Mucosa of descending colon (tissue), 3 donors: ENCODE measurements at regions not wholly inside any gene's neighbourhood (a gene's known extent, or its start where the extent isn't known, plus 50 kb on each side); places are given as distances from the start of the nearest gene placed in this dataset.

Source experiments
- ATAC-seq: fragments of 200-7000 bp; cut with Tn5 transposase; one replicate; pipeline ENCODE4 v1.9.1; 2020; ENCODE audit warnings: mild to moderate bottlenecking, moderate library complexity
- DNase-seq, 3 donors: peaks; one replicate each; pipeline ENCODE4 v3.0.0-alpha.2; 2020
- H3K36me3 ChIP-seq: fragments of 200-600 bp; one replicate; pipeline ENCODE4 v1.8.0; 2021; ENCODE audit warnings: low read depth, mild to moderate bottlenecking
- H3K4me1 ChIP-seq: fragments of 200-600 bp; one replicate; pipeline ENCODE4 v1.8.0; 2021; ENCODE audit warnings: low read depth, mild to moderate bottlenecking
- H3K4me3 ChIP-seq: fragments of 200-600 bp; one replicate; pipeline ENCODE4 v1.8.0; 2021; ENCODE audit warnings: mild to moderate bottlenecking
- H3K9me3 ChIP-seq: fragments of 200-600 bp; one replicate; pipeline ENCODE4 v1.8.0; 2021; ENCODE audit warnings: mild to moderate bottlenecking
- intact Hi-C, 2 donors: fragments of 100-400 bp; cut with DNase I in 1 of 2; cut with micrococcal nuclease in 1 of 2; formaldehyde crosslinking; loops; one replicate each; pipeline versions ENCODE4 v1.11.0 to v1.11.1; 2022; cut with DNase I, micrococcal nuclease
- TF ChIP-seq, protein P1 (sequence below): fragments of 200-600 bp; IDR thresholded peaks from one replicate; pipeline ENCODE4 v1.8.0; 2022; ENCODE audit warnings: antibody characterized with exemption, mild to moderate bottlenecking
- donor health status: DM: no; HTN: no; CAD: no; lungs with moderate emphysema.
- donor health status: DM: no; HTN: no; CAD: no.
- donor health status: DM: no; HTN: yes; CAD: no.

DNA sequence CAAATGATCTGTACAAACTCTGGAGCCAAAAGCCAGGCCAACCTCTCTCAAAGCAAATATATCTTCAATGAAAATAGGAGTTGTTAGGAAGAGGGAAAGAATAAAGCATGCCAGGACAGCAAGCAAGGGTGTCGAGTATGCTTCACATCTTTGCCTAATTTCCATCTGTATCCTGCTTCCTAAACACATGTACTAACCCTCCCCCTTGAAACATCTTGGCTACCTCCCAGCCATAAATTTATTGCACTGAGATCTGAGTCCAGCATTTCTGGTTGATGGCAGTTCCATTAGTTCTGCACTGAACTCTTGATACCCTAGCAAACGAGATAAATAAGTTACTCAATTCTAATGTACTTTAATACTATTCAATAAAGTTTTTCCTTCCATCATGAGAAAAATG lies 430.5 kb upstream of the TRAM1L1 start:
- Histone ChIP-seq H3K36me3 (no peaks in the 10 kb centered on the region), H3K9me3 (peaks cover 4% of the 10 kb centered on the region), H3K4me3 (no peak overlapping the region), H3K4me1 (no peaks in the 10 kb centered on the region)
- DNase-seq (no peak), ATAC-seq (no peak)
- intact Hi-C loops, result no loop called here
- TF ChIP-seq, protein P1, sequence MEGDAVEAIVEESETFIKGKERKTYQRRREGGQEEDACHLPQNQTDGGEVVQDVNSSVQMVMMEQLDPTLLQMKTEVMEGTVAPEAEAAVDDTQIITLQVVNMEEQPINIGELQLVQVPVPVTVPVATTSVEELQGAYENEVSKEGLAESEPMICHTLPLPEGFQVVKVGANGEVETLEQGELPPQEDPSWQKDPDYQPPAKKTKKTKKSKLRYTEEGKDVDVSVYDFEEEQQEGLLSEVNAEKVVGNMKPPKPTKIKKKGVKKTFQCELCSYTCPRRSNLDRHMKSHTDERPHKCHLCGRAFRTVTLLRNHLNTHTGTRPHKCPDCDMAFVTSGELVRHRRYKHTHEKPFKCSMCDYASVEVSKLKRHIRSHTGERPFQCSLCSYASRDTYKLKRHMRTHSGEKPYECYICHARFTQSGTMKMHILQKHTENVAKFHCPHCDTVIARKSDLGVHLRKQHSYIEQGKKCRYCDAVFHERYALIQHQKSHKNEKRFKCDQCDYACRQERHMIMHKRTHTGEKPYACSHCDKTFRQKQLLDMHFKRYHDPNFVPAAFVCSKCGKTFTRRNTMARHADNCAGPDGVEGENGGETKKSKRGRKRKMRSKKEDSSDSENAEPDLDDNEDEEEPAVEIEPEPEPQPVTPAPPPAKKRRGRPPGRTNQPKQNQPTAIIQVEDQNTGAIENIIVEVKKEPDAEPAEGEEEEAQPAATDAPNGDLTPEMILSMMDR, result no peak

DNA sequence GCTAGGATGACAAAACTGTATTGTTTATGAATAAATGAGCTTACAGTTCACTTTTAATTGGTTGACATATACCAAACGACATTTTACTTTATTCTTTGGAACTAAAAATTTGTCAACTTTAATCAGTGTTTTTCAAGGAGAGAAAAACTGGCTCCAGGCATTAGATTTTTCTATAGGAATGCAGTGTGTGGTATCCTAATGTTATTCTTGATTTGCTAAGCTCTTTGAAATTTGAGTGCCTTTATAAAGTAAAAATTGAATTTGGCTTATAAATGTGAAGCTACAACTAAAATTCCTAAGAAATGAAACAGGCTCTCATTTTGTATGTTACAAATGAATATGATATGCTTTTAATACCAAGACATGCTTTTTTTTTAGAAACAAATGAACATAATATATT lies 442.2 kb upstream of the TRAM1L1 start:
- H3K4me3 ChIP-seq, result no peak overlapping the region
- H3K4me1 ChIP-seq, result no peaks in the 10 kb centered on the region
- intact Hi-C loops, result no loop called here
- H3K36me3 ChIP-seq, result no peaks in the 10 kb centered on the region
- ATAC-seq (no peak), DNase-seq (no peak)
- TF ChIP-seq, protein P1, result no peak
- H3K9me3 ChIP-seq, result no peaks in the 10 kb centered on the region

DNA sequence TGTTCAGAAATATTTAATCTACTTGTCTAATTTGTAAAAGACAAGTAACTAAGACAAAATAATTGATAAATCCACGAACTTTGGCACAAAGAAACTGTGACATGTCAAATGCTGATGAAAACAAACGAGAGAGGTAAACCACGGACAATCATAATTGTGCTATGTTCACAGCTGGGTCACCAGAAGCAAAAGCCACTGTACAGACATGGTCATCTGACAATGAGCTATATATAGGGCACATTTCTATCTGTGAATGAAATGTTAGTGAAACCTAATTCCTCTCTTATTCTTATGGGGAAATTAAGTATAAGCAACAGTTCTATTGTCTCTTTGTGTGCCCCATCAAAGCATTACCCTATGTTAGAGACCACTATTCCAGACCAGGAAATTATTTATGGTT lies 444.0 kb upstream of the TRAM1L1 start:
- ATAC-seq (no peak), DNase-seq (no peak)
- TF ChIP-seq, protein P1, result no peak
- intact Hi-C loops, result no loop called here
- H3K4me3 ChIP-seq, result no peak overlapping the region
- H3K36me3 ChIP-seq, result no peaks in the 10 kb centered on the region
- H3K4me1 ChIP-seq, result peaks cover 5% of the 10 kb centered on the region
- no peaks in the 10 kb centered on the region for H3K9me3 ChIP-seq

DNA sequence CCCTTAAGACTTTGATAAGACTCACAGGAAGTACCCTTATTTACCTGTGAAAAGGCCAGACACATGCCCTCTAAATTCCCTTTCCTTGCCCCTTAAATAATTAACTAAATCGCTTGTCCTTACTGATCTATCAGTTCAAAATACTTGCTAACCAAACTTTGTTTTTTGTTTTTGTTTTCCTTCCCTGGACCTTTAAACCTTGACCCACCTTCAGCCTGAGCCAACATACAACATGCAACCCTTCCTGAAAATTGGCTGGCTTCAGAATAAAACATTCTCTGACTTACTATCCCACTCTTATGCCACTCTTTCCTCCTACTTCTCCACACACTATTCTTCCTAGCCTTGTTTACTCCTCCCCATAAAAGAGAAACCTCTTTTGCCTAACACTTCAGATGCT lies 448.1 kb upstream of the TRAM1L1 start:
- TF ChIP-seq, protein P1, result no peak
- Histone ChIP-seq H3K9me3 (no peaks in the 10 kb centered on the region), H3K4me3 (no peak overlapping the region), H3K4me1 (peaks cover 5% of the 10 kb centered on the region), H3K36me3 (no peaks in the 10 kb centered on the region)
- DNase-seq (no peak), ATAC-seq (no peak)
- intact Hi-C loops, result no loop called here

DNA sequence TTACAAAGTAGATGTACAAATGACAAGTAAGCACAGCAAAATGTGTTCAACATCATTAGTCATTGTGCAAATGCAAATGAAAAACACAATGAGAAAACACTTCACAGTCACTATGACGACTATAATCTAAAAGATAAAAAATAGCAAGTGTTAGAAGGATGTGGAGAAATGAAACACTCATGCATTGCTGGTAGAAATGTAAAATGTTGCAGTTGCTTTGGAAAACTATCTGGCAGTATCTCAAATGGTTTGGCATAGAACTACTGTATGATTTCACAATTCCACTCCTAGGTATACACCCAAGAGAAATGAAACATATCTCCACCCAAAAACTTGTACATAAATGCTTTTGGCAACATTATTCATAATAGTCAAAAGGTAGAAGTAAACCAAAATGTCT lies 459.7 kb upstream of the TRAM1L1 start:
- Histone ChIP-seq H3K36me3 (no peaks in the 10 kb centered on the region), H3K4me1 (no peaks in the 10 kb centered on the region), H3K9me3 (no peaks in the 10 kb centered on the region), H3K4me3 (no peak overlapping the region)
- no peak for DNase-seq
- intact Hi-C loops, result no loop called here
- TF ChIP-seq, protein P1, result no peak
- ATAC-seq, result no peak

DNA sequence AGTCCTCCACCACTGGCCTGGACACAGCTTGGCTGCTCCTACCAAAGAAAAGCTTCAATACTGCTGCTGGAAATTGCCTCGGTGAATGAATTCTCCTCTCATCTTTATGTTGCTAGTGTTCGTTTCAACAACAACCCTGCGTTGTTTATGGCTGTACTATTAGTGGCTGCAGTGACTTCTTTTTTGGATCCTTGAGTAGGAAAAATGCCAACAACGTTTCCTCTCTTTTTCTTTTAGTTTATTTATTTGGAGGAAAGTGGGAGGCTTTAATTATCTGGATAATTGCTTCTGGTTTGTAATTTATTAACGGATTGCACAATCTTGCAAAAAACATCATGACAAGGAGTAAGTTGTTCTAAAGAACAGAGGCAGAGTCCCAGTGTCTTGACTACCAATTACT lies 464.1 kb upstream of the TRAM1L1 start:
- intact Hi-C loops, result no loop called here
- no peak for DNase-seq

More for the DNA sequence above, 464.1 kb upstream of the TRAM1L1 start:
- ATAC-seq, result no peak
- Histone ChIP-seq H3K36me3 (no peaks in the 10 kb centered on the region), H3K4me3 (no peak overlapping the region), H3K4me1 (no peaks in the 10 kb centered on the region), H3K9me3 (no peaks in the 10 kb centered on the region)
- TF ChIP-seq, protein P1, result no peak
